Suprapubic skin (tissue), 4 donors: ENCODE measurements at regions not wholly inside any gene's neighbourhood (a gene's known extent, or its start where the extent isn't known, plus 50 kb on each side); places are given as distances from the start of the nearest gene placed in this dataset.

Experiments used
- DNase-seq, 2 donors: peaks; one replicate each; pipeline ENCODE4 v3.0.0-alpha.2; 2019; ENCODE audit warnings: low spot score in 2 of 2
- H3K27ac ChIP-seq: fragments of 200-600 bp; sonication (generic); one replicate; pipeline ENCODE4 v1.5.1; 2019
- H3K27me3 ChIP-seq: fragments of 200-600 bp; sonication (generic); one replicate; pipeline ENCODE4 v1.5.1; 2019
- H3K36me3 ChIP-seq: fragments of 200-600 bp; sonication (generic); one replicate; pipeline ENCODE4 v1.5.1; 2019
- H3K4me1 ChIP-seq: fragments of 200-600 bp; sonication (generic); one replicate; pipeline ENCODE4 v1.5.1; 2019
- H3K4me3 ChIP-seq: fragments of 200-600 bp; sonication (generic); one replicate; pipeline ENCODE4 v1.5.1; 2019; ENCODE audit warnings: mild to moderate bottlenecking
- H3K9me3 ChIP-seq: fragments of 200-600 bp; sonication (generic); one replicate; pipeline ENCODE4 v1.5.1; 2019
- EP300 ChIP-seq: sonication (generic); formaldehyde crosslinking; IDR thresholded peaks from one replicate; pipeline ENCODE4 v1.6.1; 2017; ENCODE audit warnings: antibody characterized with exemption
- POLR2A ChIP-seq, 2 donors: fragments of 450-650 bp; IDR thresholded peaks; one replicate each; pipeline ENCODE4 v1.6.1; 2017; ENCODE audit warnings: antibody characterized with exemption in 2 of 2, mild to moderate bottlenecking in 2 of 2, moderate library complexity in 2 of 2
- POLR2AphosphoS5 ChIP-seq, 3 donors: sonication (generic); formaldehyde crosslinking; IDR thresholded peaks; one replicate each; pipeline ENCODE4 v1.6.1; 2017; ENCODE audit warnings: antibody characterized with exemption in 3 of 3
- WGBS: methylation state at CpG from one replicate; pipeline ENCODE4 v1.1.5; 2018; 5-methylcytosine and 5-hydroxymethylcytosine counted together
- TF ChIP-seq, protein P1 (sequence below), 2 donors: fragments of 200-600 bp in 1 of 2; fragments of 450-650 bp in 1 of 2; sonication (generic) in 1 of 2; IDR thresholded peaks; one replicate each; pipeline ENCODE4 v1.5.1; 2016 to 2019; ENCODE audit warnings: antibody characterized with exemption in 2 of 2, mild to moderate bottlenecking in 1 of 2, moderate library complexity in 1 of 2

DNA sequence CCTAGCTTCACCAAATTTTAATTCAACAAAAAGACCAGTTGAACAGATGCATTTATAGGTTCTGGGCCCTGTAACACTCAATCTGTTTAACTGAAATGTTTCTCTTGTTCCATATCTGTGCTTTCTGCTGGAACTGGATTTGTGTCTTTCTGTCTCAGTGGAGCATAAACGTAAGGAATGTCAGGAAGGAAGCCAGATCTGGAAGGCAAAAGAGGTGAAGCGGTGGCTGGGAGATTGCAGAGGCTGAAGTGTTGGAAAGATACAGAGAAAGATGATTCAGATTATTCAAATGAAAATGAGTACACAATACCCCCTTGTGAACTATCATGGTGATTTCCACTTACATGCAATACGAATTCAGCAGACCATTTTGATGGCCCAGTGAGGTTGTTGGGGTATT, 406.8 kb downstream of the BRINP1 start:
- Histone ChIP-seq H3K27ac (no peak overlapping the region), H3K36me3 (no peaks in the 10 kb centered on the region), H3K4me1 (no peaks in the 10 kb centered on the region), H3K27me3 (no peaks in the 10 kb centered on the region), H3K9me3 (no peaks in the 10 kb centered on the region), H3K4me3 (no peak overlapping the region)
- DNase-seq, result no peak
- WGBS, result 61% methylated on average over 3 of the region's 3 CpGs
- no peak for TF ChIP-seq POLR2AphosphoS5 (IDR thresholded peaks at IDR 0.05)
- TF ChIP-seq EP300, result no peak
- no peak for TF ChIP-seq POLR2A (IDR thresholded peaks at IDR 0.05)
- TF ChIP-seq, protein P1, sequence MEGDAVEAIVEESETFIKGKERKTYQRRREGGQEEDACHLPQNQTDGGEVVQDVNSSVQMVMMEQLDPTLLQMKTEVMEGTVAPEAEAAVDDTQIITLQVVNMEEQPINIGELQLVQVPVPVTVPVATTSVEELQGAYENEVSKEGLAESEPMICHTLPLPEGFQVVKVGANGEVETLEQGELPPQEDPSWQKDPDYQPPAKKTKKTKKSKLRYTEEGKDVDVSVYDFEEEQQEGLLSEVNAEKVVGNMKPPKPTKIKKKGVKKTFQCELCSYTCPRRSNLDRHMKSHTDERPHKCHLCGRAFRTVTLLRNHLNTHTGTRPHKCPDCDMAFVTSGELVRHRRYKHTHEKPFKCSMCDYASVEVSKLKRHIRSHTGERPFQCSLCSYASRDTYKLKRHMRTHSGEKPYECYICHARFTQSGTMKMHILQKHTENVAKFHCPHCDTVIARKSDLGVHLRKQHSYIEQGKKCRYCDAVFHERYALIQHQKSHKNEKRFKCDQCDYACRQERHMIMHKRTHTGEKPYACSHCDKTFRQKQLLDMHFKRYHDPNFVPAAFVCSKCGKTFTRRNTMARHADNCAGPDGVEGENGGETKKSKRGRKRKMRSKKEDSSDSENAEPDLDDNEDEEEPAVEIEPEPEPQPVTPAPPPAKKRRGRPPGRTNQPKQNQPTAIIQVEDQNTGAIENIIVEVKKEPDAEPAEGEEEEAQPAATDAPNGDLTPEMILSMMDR (IDR thresholded peaks at IDR 0.05), result no peak

DNA sequence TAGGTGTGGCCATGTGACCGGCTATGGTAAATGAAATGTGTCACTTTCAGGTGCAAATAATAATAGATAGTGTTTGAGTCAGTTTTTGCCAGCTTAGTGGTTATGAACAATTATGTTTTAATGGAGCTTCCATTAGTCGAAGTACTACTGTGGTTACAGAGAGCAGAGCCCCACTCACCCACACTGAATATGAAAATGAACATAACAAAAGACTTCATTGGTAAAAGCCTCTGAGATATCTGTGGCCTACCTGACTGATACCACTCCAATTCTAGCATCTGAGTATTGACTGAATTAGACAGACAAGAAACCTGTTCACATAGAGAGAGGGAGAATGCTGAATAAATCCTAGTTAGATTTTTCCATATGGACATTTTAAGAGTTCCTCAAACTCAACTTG, 405.6 kb downstream of the BRINP1 start:
- Histone ChIP-seq H3K27ac (no peak overlapping the region), H3K27me3 (no peaks in the 10 kb centered on the region), H3K36me3 (no peaks in the 10 kb centered on the region), H3K4me3 (no peak overlapping the region), H3K4me1 (no peaks in the 10 kb centered on the region), H3K9me3 (no peaks in the 10 kb centered on the region)
- WGBS, result 89% methylated on average over 2 of the region's 2 CpGs
- no peak for TF ChIP-seq POLR2AphosphoS5 (IDR thresholded peaks at IDR 0.05)
- TF ChIP-seq EP300, result no peak
- TF ChIP-seq POLR2A (IDR thresholded peaks at IDR 0.05), result no peak
- TF ChIP-seq, protein P1 (IDR thresholded peaks at IDR 0.05), result no peak
- DNase-seq, result no peak

DNA sequence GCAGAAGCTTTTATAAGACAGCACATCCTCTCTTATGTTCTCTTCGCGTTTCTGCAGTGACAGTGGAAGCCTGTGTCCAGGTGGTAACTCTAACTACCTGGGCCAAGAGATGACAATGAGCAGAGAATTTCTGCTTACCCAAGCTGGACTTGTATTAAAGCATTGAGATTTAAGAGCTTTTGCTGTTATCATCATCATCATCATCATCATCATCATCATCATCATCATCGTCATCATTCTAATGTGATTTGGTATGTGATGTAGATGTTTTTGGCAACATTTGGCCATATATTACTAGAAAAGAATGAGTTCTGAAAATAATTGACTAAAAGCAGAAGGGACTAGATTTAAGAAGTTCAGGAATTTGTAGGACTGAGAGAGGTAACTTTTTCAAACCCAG, 401.3 kb downstream of the BRINP1 start:
- WGBS, result 84% methylated on average over 3 of the region's 3 CpGs
- H3K4me3 ChIP-seq, result no peak overlapping the region
- H3K27ac ChIP-seq, result no peak overlapping the region
- H3K36me3 ChIP-seq, result no peaks in the 10 kb centered on the region
- no peaks in the 10 kb centered on the region for H3K4me1 ChIP-seq
- H3K27me3 ChIP-seq, result no peaks in the 10 kb centered on the region
- H3K9me3 ChIP-seq, result no peaks in the 10 kb centered on the region
- no peak for DNase-seq
- TF ChIP-seq EP300 (no peak), POLR2A (IDR thresholded peaks at IDR 0.05) (no peak), POLR2AphosphoS5 (IDR thresholded peaks at IDR 0.05) (no peak)
- TF ChIP-seq, protein P1 (IDR thresholded peaks at IDR 0.05), result no peak

DNA sequence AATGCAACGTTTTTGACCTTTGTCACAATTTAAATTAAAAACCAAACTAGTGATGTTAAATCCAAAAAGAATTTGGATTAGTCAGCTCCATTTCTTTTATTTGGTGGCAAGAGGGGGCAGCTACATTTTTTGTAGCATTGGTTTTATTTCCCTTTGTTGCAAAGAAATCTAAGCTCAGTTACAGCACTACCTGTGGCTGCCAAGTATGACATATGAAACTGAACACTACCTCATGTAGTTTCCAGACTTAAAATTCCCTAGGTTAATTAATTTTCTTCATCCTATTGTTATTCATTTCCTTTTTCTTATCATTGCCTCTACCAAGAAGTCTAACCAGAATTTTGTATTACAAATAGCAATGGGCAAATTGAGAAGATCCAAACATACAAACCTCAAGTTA, 393.5 kb downstream of the BRINP1 start:
- H3K27me3 ChIP-seq, result no peaks in the 10 kb centered on the region
- no peak for DNase-seq
- 61% methylated on average over 1 of the region's 1 CpG for WGBS
- H3K36me3 ChIP-seq, result no peaks in the 10 kb centered on the region
- no peak overlapping the region for H3K4me3 ChIP-seq
- H3K27ac ChIP-seq, result no peak overlapping the region
- TF ChIP-seq EP300 (no peak), POLR2A (IDR thresholded peaks at IDR 0.05) (no peak), POLR2AphosphoS5 (IDR thresholded peaks at IDR 0.05) (no peak)
- TF ChIP-seq, protein P1 (IDR thresholded peaks at IDR 0.05), result no peak
- no peaks in the 10 kb centered on the region for H3K4me1 ChIP-seq
- no peaks in the 10 kb centered on the region for H3K9me3 ChIP-seq

DNA sequence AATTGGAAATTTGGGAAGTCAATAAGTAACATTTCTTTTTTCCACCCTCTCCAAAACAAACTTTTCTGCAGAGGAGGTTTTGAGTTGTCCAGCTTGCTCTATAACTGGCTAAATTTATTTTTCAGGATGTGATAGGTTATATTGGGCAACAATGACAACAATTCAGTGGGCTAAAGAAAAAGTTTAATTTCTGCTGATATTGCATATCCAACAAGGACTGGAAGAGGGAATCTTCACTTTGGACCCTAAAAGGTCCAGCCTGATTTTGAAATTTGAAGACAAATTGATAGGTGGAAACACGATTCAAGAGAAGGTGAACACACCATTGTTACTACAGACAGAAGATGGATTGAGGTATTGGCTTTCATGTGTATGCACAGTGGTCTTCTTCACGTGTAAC, 393.1 kb downstream of the BRINP1 start:
- Histone ChIP-seq H3K27me3 (no peaks in the 10 kb centered on the region), H3K27ac (no peak overlapping the region), H3K36me3 (no peaks in the 10 kb centered on the region), H3K9me3 (no peaks in the 10 kb centered on the region), H3K4me1 (no peaks in the 10 kb centered on the region), H3K4me3 (no peak overlapping the region)
- WGBS, result 32% methylated on average over 2 of the region's 2 CpGs
- TF ChIP-seq POLR2AphosphoS5 (IDR thresholded peaks at IDR 0.05) (no peak), EP300 (no peak), POLR2A (IDR thresholded peaks at IDR 0.05) (no peak)
- TF ChIP-seq, protein P1 (IDR thresholded peaks at IDR 0.05), result no peak
- no peak for DNase-seq
